ENCODE measurements at regions not wholly inside any gene's neighbourhood (a gene's known extent, or its start where the extent isn't known, plus 50 kb on each side); places are given as distances from the start of the nearest gene placed in this dataset.

DNA sequence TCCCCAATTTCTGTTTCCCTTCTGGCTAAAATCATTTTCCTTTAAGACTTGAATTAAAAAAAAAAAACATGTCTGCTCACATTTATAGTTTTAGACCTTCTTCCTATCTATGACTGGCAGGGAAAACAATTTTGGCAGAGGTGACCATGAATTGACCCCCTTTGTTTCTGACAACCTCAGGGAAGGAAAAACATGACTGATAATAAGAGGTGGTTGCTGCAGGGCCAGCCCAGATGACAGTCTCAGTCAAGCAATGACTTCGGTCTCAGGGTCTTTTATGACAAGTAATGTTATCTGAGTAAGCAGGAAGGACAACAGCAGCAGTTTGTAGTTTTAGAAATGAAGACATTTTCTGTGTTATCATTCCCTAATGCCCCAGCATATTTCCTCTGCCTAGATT is 430.9 kb downstream of the LRIG3 start:
- Histone ChIP-seq H2AFZ (ENCODE audit: low read length, unreplicated experiment) (peak overlapping the region; percentile 6), H3K4me1 (ENCODE audit: control insufficient read depth, insufficient read depth, low read length, unreplicated experiment) (peaks cover 21% of the 10 kb centered on the region), H3K4me3 (ENCODE audit: low read depth, low read length) (no peak overlapping the region), H3K36me3 (ENCODE audit: insufficient read depth, low read length) (no peaks in the 10 kb centered on the region), H3K27ac (ENCODE audit: low read depth, low read length) (no peak overlapping the region), H3K27me3 (ENCODE audit: insufficient read depth, low read length) (no peaks in the 10 kb centered on the region), H3K79me2 (ENCODE audit: control insufficient read depth, insufficient read depth, low read length, unreplicated experiment) (no peaks in the 10 kb centered on the region)

DNA sequence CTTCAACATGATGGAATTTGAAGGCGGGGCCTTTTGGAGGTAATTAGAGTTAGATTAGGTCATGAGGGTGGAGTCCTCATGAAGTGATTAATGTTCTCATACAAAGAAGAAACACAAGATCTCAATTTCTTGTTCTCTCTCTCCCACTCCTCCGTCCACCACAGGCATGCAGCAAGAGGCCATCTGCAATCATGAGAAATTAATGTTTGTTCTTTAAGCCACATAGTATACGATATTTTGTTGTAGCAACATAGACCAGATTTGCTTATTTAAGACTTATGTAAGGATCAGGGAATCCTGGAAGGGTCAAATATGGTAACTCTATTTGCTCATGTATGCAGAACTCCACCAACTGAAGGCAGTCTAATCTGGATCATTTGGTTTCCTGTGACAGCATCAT is 429.0 kb downstream of the LRIG3 start:
- Histone ChIP-seq H3K4me1 (ENCODE audit: control insufficient read depth, insufficient read depth, low read length, unreplicated experiment) (peaks cover 21% of the 10 kb centered on the region), H3K27me3 (ENCODE audit: insufficient read depth, low read length) (no peaks in the 10 kb centered on the region), H2AFZ (ENCODE audit: low read length, unreplicated experiment) (no peak overlapping the region), H3K27ac (ENCODE audit: low read depth, low read length) (no peak overlapping the region), H3K36me3 (ENCODE audit: insufficient read depth, low read length) (no peaks in the 10 kb centered on the region), H3K79me2 (ENCODE audit: control insufficient read depth, insufficient read depth, low read length, unreplicated experiment) (no peaks in the 10 kb centered on the region), H3K4me3 (ENCODE audit: low read depth, low read length) (no peak overlapping the region)

- Histone ChIP-seq H3K36me3 (ENCODE audit: insufficient read depth, low read length) (no peaks in the 10 kb centered on the region), H3K4me1 (ENCODE audit: control insufficient read depth, insufficient read depth, low read length, unreplicated experiment) (peaks cover 11% of the 10 kb centered on the region), H3K27me3 (ENCODE audit: insufficient read depth, low read length) (no peaks in the 10 kb centered on the region), H2AFZ (ENCODE audit: low read length, unreplicated experiment) (no peak overlapping the region), H3K27ac (ENCODE audit: low read depth, low read length) (no peak overlapping the region), H3K4me3 (ENCODE audit: low read depth, low read length) (no peak overlapping the region), H3K79me2 (ENCODE audit: control insufficient read depth, insufficient read depth, low read length, unreplicated experiment) (no peaks in the 10 kb centered on the region)
Observed at GRCh38 chr12:58496411-58497190, 423.7 kb downstream of the LRIG3 start.

- Histone ChIP-seq H3K79me2 (ENCODE audit: control insufficient read depth, insufficient read depth, low read length, unreplicated experiment) (no peaks in the 10 kb centered on the region), H3K27ac (ENCODE audit: low read depth, low read length) (no peak overlapping the region; the same call in 1 of the 2 replicates), H3K36me3 (ENCODE audit: insufficient read depth, low read length) (no peaks in the 10 kb centered on the region)
Observed at GRCh38 chr12:58500399-58500798, 419.9 kb downstream of the LRIG3 start.

DNA sequence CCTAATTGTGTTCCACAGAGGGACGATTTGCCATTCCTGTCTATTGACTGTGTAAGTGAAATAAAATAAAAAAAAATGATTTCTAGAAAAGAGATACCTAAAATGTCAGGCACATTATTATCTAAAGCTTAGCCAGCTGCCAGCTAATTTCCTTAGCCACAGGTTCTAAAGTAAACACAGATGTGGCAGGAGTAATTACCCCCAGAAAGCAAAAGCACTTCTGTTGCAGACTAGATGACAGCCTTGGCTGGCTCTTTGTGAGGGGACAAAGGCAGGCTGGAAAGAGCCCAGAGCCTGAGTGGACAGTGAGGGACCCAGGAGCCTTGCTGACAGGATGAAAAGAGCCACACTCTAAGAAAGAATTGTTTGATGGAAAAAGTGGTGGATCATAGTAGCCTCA is 418.1 kb downstream of the LRIG3 start:
- H2AFZ ChIP-seq (ENCODE audit: low read length, unreplicated experiment) = peak overlapping the region; percentile 89
- H3K4me1 ChIP-seq (ENCODE audit: control insufficient read depth, insufficient read depth, low read length, unreplicated experiment) = peaks cover 43% of the 10 kb centered on the region
- H3K79me2 ChIP-seq (ENCODE audit: control insufficient read depth, insufficient read depth, low read length, unreplicated experiment) = no peaks in the 10 kb centered on the region
- no peaks in the 10 kb centered on the region for H3K27me3 ChIP-seq (ENCODE audit: insufficient read depth, low read length)
- H3K4me3 ChIP-seq (ENCODE audit: low read depth, low read length) = no peak overlapping the region
- no peak overlapping the region for H3K27ac ChIP-seq (ENCODE audit: low read depth, low read length)
- no peaks in the 10 kb centered on the region for H3K36me3 ChIP-seq (ENCODE audit: insufficient read depth, low read length)

More at GRCh38 chr12:58500399-58500798, 419.9 kb downstream of the LRIG3 start:
- peaks cover 42% of the 10 kb centered on the region for H3K4me1 ChIP-seq (ENCODE audit: control insufficient read depth, insufficient read depth, low read length, unreplicated experiment)
- no peak overlapping the region for H2AFZ ChIP-seq (ENCODE audit: low read length, unreplicated experiment)
- no peak overlapping the region for H3K4me3 ChIP-seq (ENCODE audit: low read depth, low read length)
- H3K27me3 ChIP-seq (ENCODE audit: insufficient read depth, low read length) = no peaks in the 10 kb centered on the region

GRCh38 chr12:58502841-58503240 is 417.5 kb downstream of the LRIG3 start:
- no peaks in the 10 kb centered on the region for H3K27me3 ChIP-seq (ENCODE audit: insufficient read depth, low read length)
- H3K27ac ChIP-seq (ENCODE audit: low read depth, low read length) = no peak overlapping the region
- H3K4me3 ChIP-seq (ENCODE audit: low read depth, low read length) = no peak overlapping the region
- H3K79me2 ChIP-seq (ENCODE audit: control insufficient read depth, insufficient read depth, low read length, unreplicated experiment) = no peaks in the 10 kb centered on the region
- peak overlapping the region; percentile 89 for H2AFZ ChIP-seq (ENCODE audit: low read length, unreplicated experiment)
- peaks cover 43% of the 10 kb centered on the region for H3K4me1 ChIP-seq (ENCODE audit: control insufficient read depth, insufficient read depth, low read length, unreplicated experiment)
- no peaks in the 10 kb centered on the region for H3K36me3 ChIP-seq (ENCODE audit: insufficient read depth, low read length)

GRCh38 chr12:58503731-58504130 is 416.6 kb downstream of the LRIG3 start:
- Histone ChIP-seq H3K4me1 (ENCODE audit: control insufficient read depth, insufficient read depth, low read length, unreplicated experiment) (peaks cover 43% of the 10 kb centered on the region), H3K27me3 (ENCODE audit: insufficient read depth, low read length) (no peaks in the 10 kb centered on the region), H3K4me3 (ENCODE audit: low read depth, low read length) (no peak overlapping the region), H2AFZ (ENCODE audit: low read length, unreplicated experiment) (no peak overlapping the region), H3K79me2 (ENCODE audit: control insufficient read depth, insufficient read depth, low read length, unreplicated experiment) (no peaks in the 10 kb centered on the region), H3K27ac (ENCODE audit: low read depth, low read length) (peak overlapping the region; percentile 56; the same call in 1 of the 2 replicates), H3K36me3 (ENCODE audit: insufficient read depth, low read length) (no peaks in the 10 kb centered on the region)

- Histone ChIP-seq H3K4me3 (ENCODE audit: low read depth, low read length) (no peak overlapping the region), H3K4me1 (ENCODE audit: control insufficient read depth, insufficient read depth, low read length, unreplicated experiment) (peaks cover 48% of the 10 kb centered on the region), H3K79me2 (ENCODE audit: control insufficient read depth, insufficient read depth, low read length, unreplicated experiment) (no peaks in the 10 kb centered on the region), H3K27me3 (ENCODE audit: insufficient read depth, low read length) (no peaks in the 10 kb centered on the region), H3K27ac (ENCODE audit: low read depth, low read length) (peak overlapping the region; percentile 56), H2AFZ (ENCODE audit: low read length, unreplicated experiment) (no peak overlapping the region), H3K36me3 (ENCODE audit: insufficient read depth, low read length) (no peaks in the 10 kb centered on the region)
Observed at GRCh38 chr12:58504143-58504938, 416.0 kb downstream of the LRIG3 start.

DNA sequence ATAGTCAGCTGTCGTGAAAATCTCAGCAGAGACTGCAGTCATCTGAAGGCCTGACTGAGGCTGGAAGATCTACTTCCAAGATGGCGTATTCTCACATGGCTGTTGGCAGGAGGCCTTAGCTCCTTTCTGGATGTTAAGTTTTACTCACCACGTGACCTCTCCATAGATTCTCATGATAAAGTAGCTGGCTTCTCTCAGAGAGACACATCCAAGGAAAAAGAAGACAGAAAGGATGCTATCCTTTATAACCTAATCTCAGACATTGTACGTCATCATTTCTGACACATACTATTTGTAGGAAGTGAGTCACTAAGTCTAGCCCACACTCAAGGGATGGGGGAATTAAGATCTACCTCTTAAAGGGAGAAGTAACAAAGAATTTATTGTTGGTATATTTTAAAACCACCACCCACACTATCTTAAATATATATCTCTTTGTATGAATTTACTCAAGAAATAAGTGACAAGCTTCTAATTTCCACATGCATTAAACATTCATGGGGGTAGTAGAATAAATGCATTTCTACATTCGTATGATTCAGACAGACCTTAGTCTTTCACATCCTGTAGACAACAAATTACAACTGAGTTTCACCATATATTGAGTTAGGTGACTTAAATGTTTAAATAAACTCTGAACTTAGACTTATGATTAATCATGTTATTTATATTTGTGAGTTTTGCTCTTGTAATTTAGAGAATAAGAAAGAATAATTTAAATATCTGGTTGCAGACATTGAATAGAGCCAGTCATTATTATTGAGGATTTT is 411.0 kb downstream of the LRIG3 start:
- Histone ChIP-seq H2AFZ (ENCODE audit: low read length, unreplicated experiment) (peak overlapping the region; percentile 58), H3K4me3 (ENCODE audit: low read depth, low read length) (0 out of 2 replicates have a peak overlapping the region, but pooled peaks have one; percentile 0), H3K36me3 (ENCODE audit: insufficient read depth, low read length) (no peaks in the 10 kb centered on the region), H3K79me2 (ENCODE audit: control insufficient read depth, insufficient read depth, low read length, unreplicated experiment) (no peaks in the 10 kb centered on the region), H3K27me3 (ENCODE audit: insufficient read depth, low read length) (no peaks in the 10 kb centered on the region), H3K27ac (ENCODE audit: low read depth, low read length) (peak overlapping the region; percentile 93), H3K4me1 (ENCODE audit: control insufficient read depth, insufficient read depth, low read length, unreplicated experiment) (peaks cover 25% of the 10 kb centered on the region)

- H3K27ac ChIP-seq (ENCODE audit: low read depth, low read length) = no peak overlapping the region
- H3K4me3 ChIP-seq (ENCODE audit: low read depth, low read length) = no peak overlapping the region
- H3K36me3 ChIP-seq (ENCODE audit: insufficient read depth, low read length) = no peaks in the 10 kb centered on the region
- H3K79me2 ChIP-seq (ENCODE audit: control insufficient read depth, insufficient read depth, low read length, unreplicated experiment) = no peaks in the 10 kb centered on the region
- no peaks in the 10 kb centered on the region for H3K27me3 ChIP-seq (ENCODE audit: insufficient read depth, low read length)
- H3K4me1 ChIP-seq (ENCODE audit: control insufficient read depth, insufficient read depth, low read length, unreplicated experiment) = peaks cover 13% of the 10 kb centered on the region
- no peak overlapping the region for H2AFZ ChIP-seq (ENCODE audit: low read length, unreplicated experiment)
Observed at GRCh38 chr12:58513301-58513834, 406.9 kb downstream of the LRIG3 start.
